Occipital lobe (tissue), 1 donor: ENCODE measurements at regions not wholly inside any gene's neighbourhood (a gene's known extent, or its start where the extent isn't known, plus 50 kb on each side); places are given as distances from the start of the nearest gene placed in this dataset.
A peak's percentile ranks its signal among the peaks of the same experiment; 100 is the strongest.
"Not testable (repeated sequence)": the region's sequence is repeated elsewhere in the genome, so short reads cannot be mapped to it uniquely, and the experiment has no call there.

Experiments
- DNase-seq: peaks from one replicate; lab custom pipeline; 2025; lab: John Stamatoyannopoulos, UW

- no peak for DNase-seq
Observed at GRCh38 chr5:21070858-21071257, 1082.9 kb upstream of the CDH18 start.

GRCh38 chr5:21067724-21068123, 1079.7 kb upstream of the CDH18 start:
- DNase-seq, result no peak

GRCh38 chr5:21063146-21063545, 1075.1 kb upstream of the CDH18 start:
- no peak for DNase-seq

- DNase-seq, result no peak
Observed at GRCh38 chr5:21058289-21058688, 1070.3 kb upstream of the CDH18 start.

GRCh38 chr5:21051945-21052344, 1063.9 kb upstream of the CDH18 start:
- DNase-seq, result no peak

- no peak for DNase-seq
Observed at GRCh38 chr5:21049901-21050300, 1061.9 kb upstream of the CDH18 start.

GRCh38 chr5:21030981-21031380, 1043.0 kb upstream of the CDH18 start:
- DNase-seq, result no peak

- no peak for DNase-seq
Observed at GRCh38 chr5:21024966-21025365, 1037.0 kb upstream of the CDH18 start.

GRCh38 chr5:21013237-21013636, 1025.2 kb upstream of the CDH18 start:
- DNase-seq, result no peak

- DNase-seq, result no peak
Observed at GRCh38 chr5:21007781-21008180, 1019.8 kb upstream of the CDH18 start.

- DNase-seq, result not testable (repeated sequence)
Observed at GRCh38 chr5:20988933-20989332, 1000.9 kb upstream of the CDH18 start.

GRCh38 chr5:20985754-20986153, 997.8 kb upstream of the CDH18 start:
- DNase-seq, result no peak

GRCh38 chr5:20974426-20974825, 986.4 kb upstream of the CDH18 start:
- no peak for DNase-seq

- peak; percentile 5 for DNase-seq
Observed at GRCh38 chr5:20972419-20972925, 984.5 kb upstream of the CDH18 start.

GRCh38 chr5:20959347-20959746, 971.3 kb upstream of the CDH18 start:
- no peak for DNase-seq

GRCh38 chr5:20958641-20959040, 970.6 kb upstream of the CDH18 start:
- DNase-seq, result no peak

GRCh38 chr5:20956134-20956533, 968.1 kb upstream of the CDH18 start:
- no peak for DNase-seq

- DNase-seq, result no peak
Observed at GRCh38 chr5:20949636-20950035, 961.6 kb upstream of the CDH18 start.

GRCh38 chr5:20943183-20943971, 955.4 kb upstream of the CDH18 start:
- DNase-seq, result not testable (repeated sequence)

GRCh38 chr5:20942603-20943002, 954.6 kb upstream of the CDH18 start:
- DNase-seq, result not testable (repeated sequence)

- DNase-seq, result not testable (repeated sequence)
Observed at GRCh38 chr5:20940786-20941185, 952.8 kb upstream of the CDH18 start.

GRCh38 chr5:20890936-20891335, 902.9 kb upstream of the CDH18 start:
- not testable (repeated sequence) for DNase-seq

GRCh38 chr5:20875726-20876125, 887.7 kb upstream of the CDH18 start:
- not testable (repeated sequence) for DNase-seq
